HL-60 (cell line): ENCODE measurements at regions not wholly inside any gene's neighbourhood (a gene's known extent, or its start where the extent isn't known, plus 50 kb on each side); places are given as distances from the start of the nearest gene placed in this dataset.

Experiments
- DNase-seq, 2 experiments: peaks; one replicate each; pipeline ENCODE4 v3.0.0-alpha.2; 2010 to 2020; ENCODE audit warnings: low read depth in 1 of 2, low spot score in 1 of 2
- H3K27ac ChIP-seq: fragments of 250-450 bp; sonication (Bioruptor Pico); replicated peaks from 2 replicates; pipeline ENCODE4 v1.5.1; 2020; ENCODE audit warnings: mild to moderate bottlenecking, moderate library complexity
- H3K27me3 ChIP-seq: fragments of 250-450 bp; sonication (Bioruptor Pico); 2 replicates; pipeline ENCODE4 v1.5.1; 2021; ENCODE audit warnings: mild to moderate bottlenecking, moderate library complexity; ENCODE audit not compliant: insufficient read depth, poor library complexity, severe bottlenecking
- H3K4me3 ChIP-seq: replicated peaks from 2 replicates; pipeline ENCODE4 v1.5.1; 2011; ENCODE audit warnings: mild to moderate bottlenecking, control low read depth, low read length; ENCODE audit not compliant: insufficient read depth
- GABPA ChIP-seq: IDR thresholded peaks from 2 replicates; pipeline ENCODE4 v1.6.1; 2012; ENCODE audit warnings: low read depth
- POLR2AphosphoS5 ChIP-seq: IDR thresholded peaks from 2 replicates; pipeline ENCODE4 v1.6.1; 2012; ENCODE audit warnings: low read depth
- SPI1 ChIP-seq: IDR thresholded peaks from 2 replicates; pipeline ENCODE4 v1.6.1; 2012; ENCODE audit warnings: low read depth, mild to moderate bottlenecking, borderline replicate concordance
- TF ChIP-seq, protein P1 (sequence below): IDR thresholded peaks from one replicate; pipeline ENCODE4 v1.5.1; 2011; ENCODE audit warnings: low read length, control low read depth, inconsistent platforms; ENCODE audit not compliant: insufficient read depth
- TF ChIP-seq, protein P2 (sequence below): IDR thresholded peaks from 2 replicates; pipeline ENCODE4 v1.6.1; 2012; ENCODE audit warnings: low read depth; ENCODE audit not compliant: insufficient replicate concordance

DNA sequence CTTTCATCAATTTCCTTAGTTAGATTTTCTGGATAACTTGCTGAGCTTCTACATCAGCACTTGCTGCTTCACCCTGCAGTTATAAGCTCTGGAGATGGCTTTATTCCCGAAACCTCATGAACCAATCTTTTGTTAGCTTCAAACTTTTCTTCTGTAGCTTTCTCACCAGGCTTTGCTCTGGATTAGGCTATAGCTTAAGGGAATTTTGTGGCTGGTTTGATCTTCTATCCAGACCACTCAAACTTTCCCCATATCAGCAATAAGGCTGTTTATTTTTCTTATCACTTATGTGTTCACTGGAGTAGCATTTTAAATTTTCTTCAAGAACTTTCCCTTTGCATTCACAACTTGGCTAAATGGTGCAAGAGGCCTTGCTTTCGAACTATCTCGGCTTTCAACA is 1173.5 kb upstream of the NUDT12 start:
- H3K27me3 ChIP-seq = no peaks in the 10 kb centered on the region
- no peak for DNase-seq
- H3K27ac ChIP-seq = no peak overlapping the region
- TF ChIP-seq GABPA = no peak
- TF ChIP-seq, protein P1, sequence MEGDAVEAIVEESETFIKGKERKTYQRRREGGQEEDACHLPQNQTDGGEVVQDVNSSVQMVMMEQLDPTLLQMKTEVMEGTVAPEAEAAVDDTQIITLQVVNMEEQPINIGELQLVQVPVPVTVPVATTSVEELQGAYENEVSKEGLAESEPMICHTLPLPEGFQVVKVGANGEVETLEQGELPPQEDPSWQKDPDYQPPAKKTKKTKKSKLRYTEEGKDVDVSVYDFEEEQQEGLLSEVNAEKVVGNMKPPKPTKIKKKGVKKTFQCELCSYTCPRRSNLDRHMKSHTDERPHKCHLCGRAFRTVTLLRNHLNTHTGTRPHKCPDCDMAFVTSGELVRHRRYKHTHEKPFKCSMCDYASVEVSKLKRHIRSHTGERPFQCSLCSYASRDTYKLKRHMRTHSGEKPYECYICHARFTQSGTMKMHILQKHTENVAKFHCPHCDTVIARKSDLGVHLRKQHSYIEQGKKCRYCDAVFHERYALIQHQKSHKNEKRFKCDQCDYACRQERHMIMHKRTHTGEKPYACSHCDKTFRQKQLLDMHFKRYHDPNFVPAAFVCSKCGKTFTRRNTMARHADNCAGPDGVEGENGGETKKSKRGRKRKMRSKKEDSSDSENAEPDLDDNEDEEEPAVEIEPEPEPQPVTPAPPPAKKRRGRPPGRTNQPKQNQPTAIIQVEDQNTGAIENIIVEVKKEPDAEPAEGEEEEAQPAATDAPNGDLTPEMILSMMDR = no peak
- H3K4me3 ChIP-seq = no peak overlapping the region

- no peak overlapping the region for H3K27ac ChIP-seq
- no peaks in the 10 kb centered on the region for H3K27me3 ChIP-seq
- DNase-seq = no peak
- H3K4me3 ChIP-seq = no peak overlapping the region
- TF ChIP-seq, protein P1 = no peak
- TF ChIP-seq POLR2AphosphoS5 (no peak), GABPA (no peak), SPI1 (no peak)
- TF ChIP-seq, protein P2, sequence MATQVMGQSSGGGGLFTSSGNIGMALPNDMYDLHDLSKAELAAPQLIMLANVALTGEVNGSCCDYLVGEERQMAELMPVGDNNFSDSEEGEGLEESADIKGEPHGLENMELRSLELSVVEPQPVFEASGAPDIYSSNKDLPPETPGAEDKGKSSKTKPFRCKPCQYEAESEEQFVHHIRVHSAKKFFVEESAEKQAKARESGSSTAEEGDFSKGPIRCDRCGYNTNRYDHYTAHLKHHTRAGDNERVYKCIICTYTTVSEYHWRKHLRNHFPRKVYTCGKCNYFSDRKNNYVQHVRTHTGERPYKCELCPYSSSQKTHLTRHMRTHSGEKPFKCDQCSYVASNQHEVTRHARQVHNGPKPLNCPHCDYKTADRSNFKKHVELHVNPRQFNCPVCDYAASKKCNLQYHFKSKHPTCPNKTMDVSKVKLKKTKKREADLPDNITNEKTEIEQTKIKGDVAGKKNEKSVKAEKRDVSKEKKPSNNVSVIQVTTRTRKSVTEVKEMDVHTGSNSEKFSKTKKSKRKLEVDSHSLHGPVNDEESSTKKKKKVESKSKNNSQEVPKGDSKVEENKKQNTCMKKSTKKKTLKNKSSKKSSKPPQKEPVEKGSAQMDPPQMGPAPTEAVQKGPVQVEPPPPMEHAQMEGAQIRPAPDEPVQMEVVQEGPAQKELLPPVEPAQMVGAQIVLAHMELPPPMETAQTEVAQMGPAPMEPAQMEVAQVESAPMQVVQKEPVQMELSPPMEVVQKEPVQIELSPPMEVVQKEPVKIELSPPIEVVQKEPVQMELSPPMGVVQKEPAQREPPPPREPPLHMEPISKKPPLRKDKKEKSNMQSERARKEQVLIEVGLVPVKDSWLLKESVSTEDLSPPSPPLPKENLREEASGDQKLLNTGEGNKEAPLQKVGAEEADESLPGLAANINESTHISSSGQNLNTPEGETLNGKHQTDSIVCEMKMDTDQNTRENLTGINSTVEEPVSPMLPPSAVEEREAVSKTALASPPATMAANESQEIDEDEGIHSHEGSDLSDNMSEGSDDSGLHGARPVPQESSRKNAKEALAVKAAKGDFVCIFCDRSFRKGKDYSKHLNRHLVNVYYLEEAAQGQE = no peak
Measured at GRCh38 chr5:104734046-104734445, 1171.5 kb upstream of the NUDT12 start.

- Histone ChIP-seq H3K27ac (no peak overlapping the region), H3K27me3 (no peaks in the 10 kb centered on the region), H3K4me3 (no peak overlapping the region)
- no peak for DNase-seq
- TF ChIP-seq, protein P1 = no peak
- TF ChIP-seq GABPA (no peak), SPI1 (no peak), POLR2AphosphoS5 (no peak)
- TF ChIP-seq, protein P2 = no peak
Measured at GRCh38 chr5:104733063-104733669, 1170.6 kb upstream of the NUDT12 start.

DNA sequence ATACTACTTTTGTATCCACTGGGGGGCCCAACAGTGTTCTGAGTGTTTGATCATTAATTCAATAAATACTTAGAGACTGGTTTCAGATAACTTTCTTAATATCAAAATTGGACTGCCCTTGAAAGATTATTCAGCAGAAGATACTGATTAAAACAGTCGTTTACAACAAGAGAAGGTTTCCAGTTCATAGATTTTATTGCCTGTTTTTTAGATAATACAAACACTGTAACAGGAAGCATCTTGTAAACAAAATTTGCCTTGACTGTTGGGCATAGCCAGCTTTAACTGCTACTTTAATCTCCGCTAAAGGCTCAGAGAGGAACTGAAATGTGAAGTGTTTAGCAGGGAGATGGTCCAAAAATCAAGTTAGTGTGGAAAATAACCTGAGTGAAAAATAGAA is 1168.7 kb upstream of the NUDT12 start:
- no peaks in the 10 kb centered on the region for H3K27me3 ChIP-seq
- no peak overlapping the region for H3K4me3 ChIP-seq
- TF ChIP-seq POLR2AphosphoS5 (no peak), GABPA (no peak)
- DNase-seq = no peak
- no peak overlapping the region for H3K27ac ChIP-seq
